ENCODE measurements at regions not wholly inside any gene's neighbourhood (a gene's known extent, or its start where the extent isn't known, plus 50 kb on each side); places are given as distances from the start of the nearest gene placed in this dataset.
A peak's percentile ranks its signal among the peaks of the same experiment; 100 is the strongest.

DNA sequence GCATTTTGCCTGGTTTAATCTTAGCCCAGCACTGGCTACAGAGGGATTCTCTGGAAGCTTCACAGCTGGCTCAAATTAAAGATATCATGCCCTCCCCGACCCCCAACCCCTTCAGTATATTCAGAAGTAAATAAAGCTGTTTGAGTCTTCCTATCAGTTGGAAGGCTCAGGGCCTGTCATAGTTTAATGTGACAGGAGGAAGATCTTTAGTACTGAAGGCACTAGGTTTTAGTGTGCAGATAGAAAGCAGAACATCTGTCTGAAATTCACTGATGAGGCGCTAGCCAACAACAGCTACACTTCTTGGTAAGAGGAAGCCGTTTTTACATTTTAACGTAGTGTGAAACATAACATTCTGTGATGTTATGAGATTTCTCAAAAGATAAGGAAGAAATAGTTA, 969.1 kb upstream of the CDH2 start:
- Histone ChIP-seq H3K27ac (no peak overlapping the region), H3K36me3 (no peaks in the 10 kb centered on the region), H3K4me1 (ENCODE audit: low read depth) (no peaks in the 10 kb centered on the region), H3K9me3 (ENCODE audit: low read depth) (no peaks in the 10 kb centered on the region), H3K27me3 (no peaks in the 10 kb centered on the region), H3K4me3 (no peak overlapping the region)
- DNase-seq (ENCODE audit: low read depth in 1 of 2, low spot score in 1 of 2) = no peak
- TF ChIP-seq, protein P1, sequence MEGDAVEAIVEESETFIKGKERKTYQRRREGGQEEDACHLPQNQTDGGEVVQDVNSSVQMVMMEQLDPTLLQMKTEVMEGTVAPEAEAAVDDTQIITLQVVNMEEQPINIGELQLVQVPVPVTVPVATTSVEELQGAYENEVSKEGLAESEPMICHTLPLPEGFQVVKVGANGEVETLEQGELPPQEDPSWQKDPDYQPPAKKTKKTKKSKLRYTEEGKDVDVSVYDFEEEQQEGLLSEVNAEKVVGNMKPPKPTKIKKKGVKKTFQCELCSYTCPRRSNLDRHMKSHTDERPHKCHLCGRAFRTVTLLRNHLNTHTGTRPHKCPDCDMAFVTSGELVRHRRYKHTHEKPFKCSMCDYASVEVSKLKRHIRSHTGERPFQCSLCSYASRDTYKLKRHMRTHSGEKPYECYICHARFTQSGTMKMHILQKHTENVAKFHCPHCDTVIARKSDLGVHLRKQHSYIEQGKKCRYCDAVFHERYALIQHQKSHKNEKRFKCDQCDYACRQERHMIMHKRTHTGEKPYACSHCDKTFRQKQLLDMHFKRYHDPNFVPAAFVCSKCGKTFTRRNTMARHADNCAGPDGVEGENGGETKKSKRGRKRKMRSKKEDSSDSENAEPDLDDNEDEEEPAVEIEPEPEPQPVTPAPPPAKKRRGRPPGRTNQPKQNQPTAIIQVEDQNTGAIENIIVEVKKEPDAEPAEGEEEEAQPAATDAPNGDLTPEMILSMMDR (IDR thresholded peaks at IDR 0.05; ENCODE audit: low read depth, low read length) = no peak

DNA sequence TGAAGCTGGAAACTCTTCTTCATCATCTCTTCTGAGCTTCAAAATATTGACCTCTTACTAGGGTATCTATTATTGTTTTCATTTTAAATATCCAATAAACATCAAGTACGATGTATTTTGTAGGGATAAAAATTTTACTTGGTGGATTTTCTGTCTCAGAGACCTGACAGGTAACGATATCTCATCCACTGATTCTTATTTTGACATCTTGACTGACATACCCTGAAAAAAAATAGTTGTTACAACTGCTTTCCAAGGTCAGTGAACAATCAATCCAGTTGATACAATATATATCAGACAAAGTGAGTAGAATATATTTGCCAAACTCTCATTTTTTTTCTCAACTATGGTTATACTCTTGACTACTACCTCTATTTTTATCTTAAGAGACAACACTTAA, 963.7 kb upstream of the CDH2 start:
- Histone ChIP-seq H3K27me3 (no peaks in the 10 kb centered on the region), H3K4me3 (no peak overlapping the region)

DNA sequence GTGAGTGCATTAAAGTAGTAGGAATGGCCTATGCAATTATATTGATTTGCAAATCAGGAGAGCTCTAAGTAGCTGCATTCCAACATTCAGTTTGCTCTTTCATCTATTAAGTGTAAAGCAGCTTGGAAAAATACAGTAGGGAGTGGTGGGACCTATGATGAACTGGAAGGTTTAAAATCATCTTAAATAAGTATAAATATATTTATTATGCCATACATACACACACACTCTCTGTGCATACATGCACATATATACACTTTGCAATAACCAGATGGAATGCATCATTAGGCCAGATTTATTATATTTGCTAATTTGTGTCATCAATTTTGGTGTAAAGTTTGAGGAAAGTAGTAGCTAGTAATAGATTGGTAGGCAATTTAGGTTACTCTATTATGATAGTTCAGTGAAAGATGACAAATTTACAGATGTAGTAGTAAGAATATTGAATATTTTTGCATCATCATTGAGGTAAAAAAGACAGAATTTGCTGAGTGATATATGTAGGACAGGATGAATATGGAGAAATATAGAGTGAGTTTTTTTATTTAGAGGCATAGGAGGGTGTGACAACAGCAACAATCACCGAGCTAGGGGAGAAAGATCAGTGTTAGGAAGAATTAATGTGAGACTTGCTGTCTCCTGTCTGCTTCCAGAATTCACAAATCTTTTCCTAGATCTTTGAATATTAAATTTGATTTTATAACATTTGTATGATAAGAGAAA, 961.0 kb upstream of the CDH2 start:
- Histone ChIP-seq H3K36me3 (no peaks in the 10 kb centered on the region), H3K27ac (no peak overlapping the region), H3K27me3 (no peaks in the 10 kb centered on the region), H3K4me3 (no peak overlapping the region), H3K9me3 (ENCODE audit: low read depth) (no peaks in the 10 kb centered on the region), H3K4me1 (ENCODE audit: low read depth) (no peaks in the 10 kb centered on the region)
- DNase-seq (ENCODE audit: low read depth in 1 of 2, low spot score in 1 of 2) = no peak
- TF ChIP-seq, protein P1 (IDR thresholded peaks at IDR 0.05; ENCODE audit: low read depth, low read length) = no peak

More for the DNA sequence above, 963.7 kb upstream of the CDH2 start:
- TF ChIP-seq, protein P1 (IDR thresholded peaks at IDR 0.05; ENCODE audit: low read depth, low read length) = no peak
- H3K27ac ChIP-seq = no peak overlapping the region
- DNase-seq (ENCODE audit: low read depth in 1 of 2, low spot score in 1 of 2) = no peak
- no peaks in the 10 kb centered on the region for H3K36me3 ChIP-seq
- no peaks in the 10 kb centered on the region for H3K4me1 ChIP-seq (ENCODE audit: low read depth)
- no peaks in the 10 kb centered on the region for H3K9me3 ChIP-seq (ENCODE audit: low read depth)

DNA sequence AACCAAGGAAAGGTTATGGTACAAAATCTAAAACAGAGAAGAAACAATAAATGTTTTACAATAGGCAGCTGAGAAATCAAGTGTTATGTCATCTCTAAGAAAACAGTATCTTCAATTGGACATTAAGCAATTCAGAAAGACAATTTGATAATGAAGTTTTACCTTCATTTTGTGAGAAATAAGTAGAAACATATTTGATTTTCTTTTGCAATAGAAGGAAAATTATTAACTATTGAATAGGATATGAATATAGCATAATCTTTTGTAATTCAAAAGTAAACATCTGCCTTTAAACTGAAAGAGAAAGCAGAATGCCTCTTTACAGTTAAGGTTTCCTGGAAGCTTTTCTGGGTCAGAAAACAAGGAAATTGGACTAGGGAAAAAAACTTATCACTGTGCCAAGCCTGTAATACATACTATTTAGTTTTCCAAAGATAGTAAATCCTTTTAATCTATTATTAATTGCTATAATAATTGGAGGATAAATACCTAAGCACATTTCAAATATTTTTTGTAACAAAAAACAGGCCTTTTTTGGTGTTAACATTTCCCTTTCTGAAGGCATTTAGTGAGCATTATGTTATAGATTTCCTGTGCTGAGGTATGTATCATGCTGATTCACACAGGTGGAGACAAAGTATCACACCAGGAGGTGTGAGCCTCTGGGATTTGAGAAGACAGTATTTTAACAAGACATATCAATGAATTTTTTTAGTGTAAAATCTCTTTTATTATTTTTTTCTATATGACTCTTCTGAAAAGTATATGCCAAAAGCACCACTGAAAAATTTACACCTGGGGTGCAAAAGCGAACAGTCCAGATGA, 947.0 kb upstream of the CDH2 start:
- peak in 1 of 2 donors; percentile 23 for DNase-seq (ENCODE audit: low read depth in 1 of 2, low spot score in 1 of 2)
- no peaks in the 10 kb centered on the region for H3K9me3 ChIP-seq (ENCODE audit: low read depth)
- H3K4me3 ChIP-seq = no peak overlapping the region
- H3K36me3 ChIP-seq = no peaks in the 10 kb centered on the region
- no peak overlapping the region for H3K27ac ChIP-seq
- TF ChIP-seq, protein P1 (IDR thresholded peaks at IDR 0.05; ENCODE audit: low read depth, low read length) = no peak
- H3K4me1 ChIP-seq (ENCODE audit: low read depth) = no peaks in the 10 kb centered on the region
- H3K27me3 ChIP-seq = no peaks in the 10 kb centered on the region

DNA sequence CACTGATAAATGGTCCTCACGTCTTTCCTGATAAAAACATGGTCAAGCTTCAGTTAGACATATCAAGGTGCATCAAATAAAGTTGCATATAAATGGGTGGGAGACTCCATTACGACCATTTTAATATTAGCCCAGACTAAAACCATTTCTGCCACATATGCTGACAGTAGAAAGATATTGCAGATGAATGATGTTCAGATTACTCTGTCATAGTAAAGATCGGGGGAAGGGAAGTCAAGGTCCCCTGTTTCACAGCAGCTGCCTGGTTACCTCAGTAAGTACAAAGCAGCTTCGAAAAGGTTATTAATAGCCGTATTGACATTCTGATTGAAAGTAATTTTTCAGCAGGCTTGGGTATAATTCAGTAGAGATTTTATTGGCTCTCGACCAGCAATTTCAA, 927.7 kb upstream of the CDH2 start:
- TF ChIP-seq, protein P1 (IDR thresholded peaks at IDR 0.05; ENCODE audit: low read depth, low read length) = no peak

More for the DNA sequence above, 927.7 kb upstream of the CDH2 start:
- Histone ChIP-seq H3K9me3 (ENCODE audit: low read depth) (no peaks in the 10 kb centered on the region), H3K4me1 (ENCODE audit: low read depth) (no peaks in the 10 kb centered on the region), H3K36me3 (no peaks in the 10 kb centered on the region), H3K4me3 (no peak overlapping the region), H3K27ac (no peak overlapping the region), H3K27me3 (no peaks in the 10 kb centered on the region)
- no peak for DNase-seq (ENCODE audit: low read depth in 1 of 2, low spot score in 1 of 2)
